Naive thymus-derived CD4-positive, alpha-beta T cell (primary cell): ENCODE measurements at regions not wholly inside any gene's neighbourhood (a gene's known extent, or its start where the extent isn't known, plus 50 kb on each side); places are given as distances from the start of the nearest gene placed in this dataset.
A peak's percentile ranks its signal among the peaks of the same experiment; 100 is the strongest.

Experiments used
- ATAC-seq: fragments of 150-1000 bp; cut with Tn5 transposase; 2 replicates; pipeline ENCODE4 v1.10.0; 2021; ENCODE audit warnings: mild to moderate bottlenecking, moderate library complexity
- CTCF ChIA-PET: fragments of 350-600 bp; sonication (Branson Sonifier 250); formaldehyde crosslinking; loops from one replicate; lab custom pipeline; 2021; ENCODE audit warnings: antibody characterized with exemption; lab: Charles Lee
- POLR2A ChIA-PET: fragments of 350-600 bp; sonication (Branson Sonifier 250); formaldehyde crosslinking; loops from one replicate; lab custom pipeline; 2021; ENCODE audit warnings: antibody characterized with exemption, inconsistent platforms; lab: Charles Lee
- DNase-seq, 9 donors: peaks; one replicate each; pipeline versions ENCODE4 v3.0.0 to v3.0.0-alpha.2; 2020 to 2022; ENCODE audit warnings: mixed read lengths in 1 of 9
- H3K27ac ChIP-seq: one replicate; pipeline ENCODE4 v1.7.0; 2013; ENCODE audit warnings: mild to moderate bottlenecking, low read depth, low read length, moderate library complexity
- H3K27me3 ChIP-seq, 2 donors: one replicate each; pipeline ENCODE4 v1.7.0; 2013; ENCODE audit warnings: low read length in 2 of 2, mild to moderate bottlenecking in 2 of 2, moderate library complexity in 2 of 2; ENCODE audit not compliant: control insufficient read depth in 2 of 2, insufficient read depth in 2 of 2
- H3K36me3 ChIP-seq, 3 experiments: 1 replicate in 2 of 3; 2 replicates in 1 of 3; pipeline ENCODE4 v1.7.0; 2013; ENCODE audit warnings: low read length in 3 of 3, mild to moderate bottlenecking in 3 of 3, moderate library complexity in 1 of 3; ENCODE audit not compliant: insufficient read depth in 3 of 3, control insufficient read depth in 2 of 3
- H3K4me1 ChIP-seq, 2 donors: one replicate each; pipeline ENCODE4 v1.7.0; 2013; ENCODE audit warnings: low read length in 2 of 2, mild to moderate bottlenecking in 2 of 2, moderate library complexity in 1 of 2; ENCODE audit not compliant: control insufficient read depth in 2 of 2, insufficient read depth in 2 of 2
- H3K4me3 ChIP-seq: 2 replicates; pipeline ENCODE4 v1.7.0; 2013; ENCODE audit warnings: mild to moderate bottlenecking, low read length
- H3K9me3 ChIP-seq, 3 experiments: 1 replicate in 2 of 3; 2 replicates in 1 of 3; pipeline ENCODE4 v1.7.0; 2013; ENCODE audit warnings: low read length in 3 of 3; ENCODE audit not compliant: control insufficient read depth in 2 of 3
- H3K27ac Mint-ChIP-seq, 9 donors: one replicate each; pipeline ENCODE4 v1.8.0; 2020 to 2022; ENCODE audit warnings: mixed read lengths in 9 of 9, mild to moderate bottlenecking in 8 of 9, moderate library complexity in 5 of 9, inconsistent platforms in 2 of 9
- H3K27me3 Mint-ChIP-seq, 5 donors: one replicate each; pipeline ENCODE4 v1.8.0; 2021 to 2022; ENCODE audit warnings: mixed read lengths in 5 of 5, mild to moderate bottlenecking in 1 of 5
- H3K36me3 Mint-ChIP-seq, 5 donors: one replicate each; pipeline ENCODE4 v1.8.0; 2020 to 2022; ENCODE audit warnings: mixed read lengths in 5 of 5, mild to moderate bottlenecking in 3 of 5, inconsistent platforms in 1 of 5
- H3K4me1 Mint-ChIP-seq, 7 donors: one replicate each; pipeline ENCODE4 v1.8.0; 2020 to 2022; ENCODE audit warnings: mixed read lengths in 7 of 7, mild to moderate bottlenecking in 3 of 7, inconsistent platforms in 1 of 7
- H3K4me3 Mint-ChIP-seq, 10 donors: one replicate each; pipeline ENCODE4 v1.8.0; 2020 to 2022; ENCODE audit warnings: mild to moderate bottlenecking in 10 of 10, mixed read lengths in 10 of 10, moderate library complexity in 6 of 10, inconsistent platforms in 2 of 10
- H3K9me3 Mint-ChIP-seq, 11 donors: one replicate each; pipeline ENCODE4 v1.8.0; 2020 to 2022; ENCODE audit warnings: mixed read lengths in 11 of 11, mild to moderate bottlenecking in 4 of 11, inconsistent platforms in 1 of 11, moderate library complexity in 1 of 11
- intact Hi-C, 2 donors: fragments of 100-400 bp; cut with micrococcal nuclease; formaldehyde crosslinking; loops; one replicate each; pipeline ENCODE4 v1.15.1; 2023

DNA sequence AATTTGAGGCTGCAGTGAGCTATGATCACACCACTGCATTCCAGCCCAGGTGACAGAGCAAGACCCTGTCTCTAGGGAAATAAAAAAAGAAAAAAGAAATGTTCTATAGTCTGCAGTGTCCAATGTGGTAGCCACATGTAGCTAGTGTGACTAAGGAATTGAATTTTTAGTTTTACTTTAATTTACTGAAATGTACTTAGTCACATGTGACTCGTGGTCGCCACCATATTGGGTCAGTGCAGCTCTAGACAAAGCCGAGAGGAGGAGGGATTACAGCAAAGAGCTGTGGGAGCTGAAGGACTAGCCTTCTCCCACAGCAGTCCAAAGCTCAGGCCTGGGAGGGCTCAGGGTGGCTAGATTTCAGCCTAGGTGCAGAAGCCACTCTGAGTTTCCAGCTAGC is 65.9 kb upstream of the NTRK3 start:
- Histone ChIP-seq H3K4me3 (no peak overlapping the region), H3K9me3 (no peaks in the 10 kb centered on the region), H3K36me3 (no peaks in the 10 kb centered on the region), H3K4me1 (no peaks in the 10 kb centered on the region), H3K27ac (no peak overlapping the region), H3K27me3 (no peaks in the 10 kb centered on the region)
- Mint-ChIP-seq H3K36me3 (no peaks in the 10 kb centered on the region), H3K4me3 (no peak overlapping the region), H3K4me1 (no peaks in the 10 kb centered on the region), H3K27ac (no peak overlapping the region), H3K27me3 (peaks cover 0 to 49% (median 25%) of the 10 kb centered on the region in 5 donors), H3K9me3 (peaks cover 0 to 4% (median 0%) of the 10 kb centered on the region in 11 donors)
- intact Hi-C loops, result no loop called here
- ChIA-PET POLR2A (no interaction called here), CTCF (no interaction called here)
- no peak for ATAC-seq
- no peak for DNase-seq

DNA sequence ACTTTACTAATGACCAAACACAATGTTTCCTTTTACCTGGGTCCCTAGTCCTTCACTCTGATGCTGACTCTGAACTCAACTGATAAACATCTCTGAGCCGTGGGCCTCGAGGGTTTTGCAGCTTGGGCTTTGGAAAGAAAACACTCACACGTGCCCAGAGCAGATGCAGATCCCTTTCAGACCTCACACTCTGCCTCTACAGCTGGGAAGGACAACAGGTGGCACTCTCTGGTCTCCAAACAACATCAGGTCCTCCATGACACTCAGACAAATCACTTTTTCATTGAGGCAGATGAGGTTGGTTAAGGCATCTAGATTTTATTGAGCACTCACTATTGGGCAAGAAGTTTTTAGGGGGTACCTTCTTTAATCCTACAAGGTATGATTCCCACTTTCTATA is 64.7 kb upstream of the NTRK3 start:
- H3K4me1 ChIP-seq, result no peaks in the 10 kb centered on the region
- intact Hi-C loops, result no loop called here
- H3K4me3 ChIP-seq, result no peak overlapping the region
- Mint-ChIP-seq H3K27me3 (peaks cover 2 to 58% (median 35%) of the 10 kb centered on the region in 5 donors), H3K4me1 (no peaks in the 10 kb centered on the region), H3K4me3 (no peak overlapping the region), H3K9me3 (peaks cover 0 to 4% (median 0%) of the 10 kb centered on the region in 11 donors), H3K27ac (no peak overlapping the region), H3K36me3 (no peaks in the 10 kb centered on the region)
- CTCF ChIA-PET, result no interaction called here
- no peak overlapping the region for H3K27ac ChIP-seq
- POLR2A ChIA-PET, result no interaction called here
- H3K27me3 ChIP-seq, result no peaks in the 10 kb centered on the region
- no peaks in the 10 kb centered on the region for H3K36me3 ChIP-seq
- no peak for DNase-seq
- ATAC-seq, result no peak
- H3K9me3 ChIP-seq, result no peaks in the 10 kb centered on the region

DNA sequence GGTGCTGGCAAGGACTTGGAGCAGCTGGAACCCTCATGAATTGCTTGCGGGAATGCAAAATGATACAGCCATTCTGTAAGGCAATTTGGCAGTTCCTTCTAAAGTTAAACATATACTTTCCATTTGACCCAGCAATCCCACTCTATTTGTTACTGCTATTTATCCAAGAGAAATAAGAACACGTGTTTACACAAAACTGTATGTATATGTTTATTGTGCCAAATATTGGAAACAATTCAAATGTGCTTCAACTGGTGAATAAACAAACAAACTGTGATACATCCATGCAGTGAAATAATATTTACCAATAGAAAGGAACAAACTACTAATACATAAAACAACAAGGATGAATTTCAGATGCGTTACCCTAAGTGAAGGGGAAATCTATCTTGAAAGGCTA is 60.0 kb upstream of the NTRK3 start:
- intact Hi-C loops, result no loop called here
- Mint-ChIP-seq H3K27me3 (peaks cover 3 to 57% (median 37%) of the 10 kb centered on the region in 5 donors), H3K4me1 (no peaks in the 10 kb centered on the region), H3K4me3 (no peak overlapping the region), H3K9me3 (peaks cover 0 to 26% (median 5%) of the 10 kb centered on the region in 11 donors), H3K27ac (no peak overlapping the region), H3K36me3 (peaks cover 0 to 4% (median 0%) of the 10 kb centered on the region in 5 donors)
- ChIA-PET CTCF (no interaction called here), POLR2A (no interaction called here)
- H3K36me3 ChIP-seq, result no peaks in the 10 kb centered on the region
- no peak overlapping the region for H3K27ac ChIP-seq
- ATAC-seq (no peak), DNase-seq (no peak)
- no peaks in the 10 kb centered on the region for H3K27me3 ChIP-seq
- no peaks in the 10 kb centered on the region for H3K4me1 ChIP-seq
- no peaks in the 10 kb centered on the region for H3K9me3 ChIP-seq
- no peak overlapping the region for H3K4me3 ChIP-seq

DNA sequence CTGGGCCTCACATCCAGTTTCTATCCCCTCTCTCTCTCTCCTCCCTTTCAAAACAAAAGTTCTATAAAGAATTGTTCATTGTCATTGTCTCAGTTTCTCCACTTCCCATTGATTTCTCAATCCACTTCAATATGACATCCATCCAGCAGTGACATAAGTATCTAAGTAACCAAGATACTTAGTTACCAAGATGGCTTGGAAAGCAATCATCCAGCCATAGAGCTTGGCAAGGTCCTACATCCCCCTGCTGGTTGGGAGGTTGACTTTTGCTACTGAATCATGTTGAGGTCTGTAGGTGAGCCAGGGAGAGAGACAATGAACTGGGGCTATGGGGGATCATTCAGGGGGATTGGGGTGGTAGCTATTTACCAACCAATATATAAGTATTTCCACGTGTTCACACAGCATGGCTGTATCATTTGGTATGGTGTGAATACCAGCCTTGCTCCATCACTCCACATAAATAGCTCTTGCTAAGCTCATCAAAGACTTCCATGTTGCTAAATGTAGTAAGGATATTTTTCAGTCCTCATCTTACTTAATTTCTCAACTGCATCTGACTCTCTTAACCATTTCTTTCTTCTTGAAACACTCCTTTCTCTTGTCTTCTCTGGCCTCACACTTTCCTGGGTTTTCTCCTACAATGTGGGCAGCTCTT is 58.8 kb upstream of the NTRK3 start:
- Histone ChIP-seq H3K27me3 (no peaks in the 10 kb centered on the region), H3K36me3 (no peaks in the 10 kb centered on the region), H3K9me3 (no peaks in the 10 kb centered on the region), H3K4me1 (no peaks in the 10 kb centered on the region), H3K4me3 (no peak overlapping the region), H3K27ac (no peak overlapping the region)
- no peak overlapping the region for H3K4me3 Mint-ChIP-seq
- peaks cover 3 to 53% (median 26%) of the 10 kb centered on the region in 5 donors for H3K27me3 Mint-ChIP-seq
- ChIA-PET POLR2A (no interaction called here), CTCF (no interaction called here)
- H3K9me3 Mint-ChIP-seq, result peaks cover 0 to 22% (median 4%) of the 10 kb centered on the region in 11 donors
- H3K4me1 Mint-ChIP-seq, result no peaks in the 10 kb centered on the region
- H3K36me3 Mint-ChIP-seq, result peaks cover 0 to 4% (median 0%) of the 10 kb centered on the region in 5 donors
- no peak for ATAC-seq
- no peak overlapping the region for H3K27ac Mint-ChIP-seq
- intact Hi-C loops, result no loop called here
- no peak for DNase-seq

DNA sequence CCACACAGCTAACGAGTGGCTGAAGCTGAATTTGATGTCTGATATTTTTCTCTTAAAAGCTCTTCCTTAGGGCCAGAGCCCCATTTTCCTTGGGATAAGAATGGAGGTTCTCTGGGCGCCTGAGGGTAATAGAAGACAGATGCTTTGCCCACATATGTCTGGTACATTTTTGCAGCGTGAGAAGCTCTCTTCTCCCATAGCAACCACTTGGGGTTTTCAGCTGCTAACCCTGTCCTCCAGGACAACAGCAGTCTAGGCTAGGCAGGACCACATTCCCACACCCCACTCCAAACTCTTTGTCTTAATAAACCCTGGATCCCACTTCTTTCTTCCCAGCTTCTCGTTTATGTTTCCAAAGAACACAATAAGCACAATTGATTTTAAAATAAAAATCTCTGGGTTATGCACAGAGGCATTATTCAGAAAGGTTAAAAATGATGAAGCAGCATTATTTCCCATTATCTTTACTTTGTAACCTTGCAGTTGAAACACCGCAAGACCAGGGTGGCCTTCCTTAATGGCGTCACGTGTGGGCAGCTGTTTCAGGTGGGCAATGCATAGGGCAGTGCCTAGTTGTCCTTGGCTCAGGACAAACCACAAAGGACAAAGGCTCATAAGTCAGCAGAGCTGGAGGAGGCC is 56.5 kb upstream of the NTRK3 start:
- ATAC-seq, result no peak
- Mint-ChIP-seq H3K36me3 (peaks cover 0 to 4% (median 0%) of the 10 kb centered on the region in 5 donors), H3K27ac (no peak overlapping the region), H3K4me3 (no peak overlapping the region), H3K27me3 (peaks cover 3 to 54% (median 25%) of the 10 kb centered on the region in 5 donors), H3K9me3 (peaks cover 0 to 22% (median 4%) of the 10 kb centered on the region in 11 donors), H3K4me1 (no peaks in the 10 kb centered on the region)
- Histone ChIP-seq H3K9me3 (no peaks in the 10 kb centered on the region), H3K27ac (no peak overlapping the region), H3K27me3 (no peaks in the 10 kb centered on the region), H3K36me3 (no peaks in the 10 kb centered on the region), H3K4me3 (no peak overlapping the region), H3K4me1 (no peaks in the 10 kb centered on the region)
- ChIA-PET CTCF (no interaction called here), POLR2A (no interaction called here)
- no peak for DNase-seq
- intact Hi-C loops, result no loop called here

DNA sequence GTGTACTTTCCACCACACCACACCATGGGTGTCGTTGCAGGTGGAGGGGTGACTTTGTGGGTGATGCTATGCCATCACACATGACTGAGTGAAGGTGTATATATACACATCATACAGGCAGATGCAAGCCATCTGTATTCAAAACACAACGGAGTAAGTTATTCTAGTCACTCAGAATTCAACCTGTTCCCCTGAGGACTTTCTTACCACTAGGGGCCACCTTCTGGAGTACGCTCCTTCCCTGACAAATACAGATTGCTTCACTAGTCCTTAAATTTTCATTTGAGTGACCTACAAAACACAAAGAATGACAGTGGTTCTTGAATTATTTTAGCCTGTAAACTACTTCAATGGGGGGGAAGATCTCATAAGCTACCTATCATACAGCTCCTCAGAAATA is 52.8 kb upstream of the NTRK3 start:
- Mint-ChIP-seq H3K4me3 (no peak overlapping the region), H3K9me3 (peaks cover 0 to 8% (median 2%) of the 10 kb centered on the region in 11 donors), H3K27me3 (peaks cover 0 to 41% (median 20%) of the 10 kb centered on the region in 5 donors), H3K36me3 (no peaks in the 10 kb centered on the region), H3K4me1 (no peaks in the 10 kb centered on the region), H3K27ac (no peak overlapping the region)
- no peaks in the 10 kb centered on the region for H3K27me3 ChIP-seq
- no peak overlapping the region for H3K4me3 ChIP-seq
- no peaks in the 10 kb centered on the region for H3K36me3 ChIP-seq
- CTCF ChIA-PET, result no interaction called here
- ATAC-seq, result no peak
- no peak for DNase-seq
- POLR2A ChIA-PET, result no interaction called here
- no peaks in the 10 kb centered on the region for H3K4me1 ChIP-seq
- H3K9me3 ChIP-seq, result no peaks in the 10 kb centered on the region
- H3K27ac ChIP-seq, result no peak overlapping the region
- intact Hi-C loops, result no loop called here

DNA sequence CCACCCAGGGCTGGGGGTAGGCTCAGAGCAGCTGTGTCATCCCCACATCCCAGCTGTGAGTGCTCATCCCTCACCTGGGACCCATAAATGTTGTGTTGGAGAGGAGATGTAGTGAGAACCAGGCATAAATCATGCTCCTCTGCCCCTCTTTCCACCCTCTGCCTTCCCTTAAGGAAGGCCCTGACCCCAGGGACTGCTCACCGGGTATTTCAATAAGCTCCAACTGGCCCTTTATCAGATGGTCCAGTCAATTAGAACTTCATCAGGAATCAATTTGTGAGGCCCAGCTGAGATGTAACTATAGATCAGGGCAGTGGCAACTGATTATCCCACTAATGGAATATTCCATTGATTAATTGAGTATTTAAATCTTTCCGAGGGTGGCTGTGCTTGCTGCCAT is 50.8 kb upstream of the NTRK3 start:
- H3K27me3 Mint-ChIP-seq, result peaks cover 0 to 32% (median 13%) of the 10 kb centered on the region in 5 donors
- ChIA-PET CTCF (no interaction called here), POLR2A (no interaction called here)
- H3K9me3 Mint-ChIP-seq, result no peaks in the 10 kb centered on the region
- Histone ChIP-seq H3K27me3 (no peaks in the 10 kb centered on the region), H3K4me3 (no peak overlapping the region), H3K27ac (no peak overlapping the region), H3K9me3 (no peaks in the 10 kb centered on the region), H3K4me1 (no peaks in the 10 kb centered on the region), H3K36me3 (no peaks in the 10 kb centered on the region)
- H3K27ac Mint-ChIP-seq, result peak overlapping the region in 1 of 9 donors; percentile 18
- intact Hi-C loops, result no loop called here
- ATAC-seq (no peak), DNase-seq (no peak)
- H3K4me1 Mint-ChIP-seq, result no peaks in the 10 kb centered on the region
- H3K4me3 Mint-ChIP-seq, result no peak overlapping the region
- no peaks in the 10 kb centered on the region for H3K36me3 Mint-ChIP-seq
